Heart right ventricle (tissue), 16 donors: ENCODE measurements at regions not wholly inside any gene's neighbourhood (a gene's known extent, or its start where the extent isn't known, plus 50 kb on each side); places are given as distances from the start of the nearest gene placed in this dataset.
"Not testable (repeated sequence)": the region's sequence is repeated elsewhere in the genome, so short reads cannot be mapped to it uniquely, and the experiment has no call there.

Experiments used
- ATAC-seq, 8 donors: fragments of 200-7000 bp; cut with Tn5 transposase; one replicate each; pipeline ENCODE4 v1.9.1; 2020; ENCODE audit warnings: mild to moderate bottlenecking in 8 of 8, moderate library complexity in 8 of 8, moderate number of reproducible peaks in 1 of 8
- DNase-seq, 2 donors: peaks; one replicate each; pipeline ENCODE4 v3.0.0-alpha.2; 2020
- H3K27ac ChIP-seq, 10 donors: fragments of 200-600 bp; sonication (generic) in 2 of 10; one replicate each; pipeline versions ENCODE4 v1.5.0 to v1.8.0; 2020 to 2022; ENCODE audit warnings: mild to moderate bottlenecking in 3 of 10
- H3K27me3 ChIP-seq, 7 donors: fragments of 200-600 bp; one replicate each; pipeline ENCODE4 v1.8.0; 2021 to 2022; ENCODE audit warnings: mild to moderate bottlenecking in 2 of 7
- H3K36me3 ChIP-seq, 9 donors: fragments of 200-600 bp; sonication (generic) in 1 of 9; one replicate each; pipeline versions ENCODE4 v1.5.0 to v1.8.0; 2020 to 2022; ENCODE audit warnings: mild to moderate bottlenecking in 2 of 9
- H3K4me1 ChIP-seq, 9 donors: fragments of 200-600 bp; sonication (generic) in 1 of 9; one replicate each; pipeline versions ENCODE4 v1.5.0 to v1.8.0; 2020 to 2022; ENCODE audit warnings: mild to moderate bottlenecking in 4 of 9
- H3K4me3 ChIP-seq, 10 donors: fragments of 200-600 bp; sonication (generic) in 2 of 10; one replicate each; pipeline versions ENCODE4 v1.5.0 to v1.8.0; 2020 to 2022; ENCODE audit warnings: mild to moderate bottlenecking in 7 of 10, moderate library complexity in 2 of 10
- H3K9me3 ChIP-seq, 11 donors: fragments of 200-600 bp in 10 of 11; sonication (generic) in 2 of 11; one replicate each; pipeline versions ENCODE4 v1.5.0 to v1.8.0; 2013 to 2022; ENCODE audit warnings: mild to moderate bottlenecking in 2 of 11, control low read depth in 1 of 11, moderate library complexity in 1 of 11
- CTCF ChIP-seq, 9 donors: fragments of 200-600 bp; sonication (generic) in 2 of 9; IDR thresholded peaks; one replicate each; pipeline versions ENCODE4 v1.5.0 to v1.8.0; 2021 to 2022; ENCODE audit warnings: antibody characterized with exemption in 9 of 9, mild to moderate bottlenecking in 5 of 9, moderate library complexity in 1 of 9
- WGBS, 2 donors: extraction: QIAGEN DNeasy Blood & Tissue Kit; methylation state at CpG; one replicate each; pipeline ENCODE4 v1.1.7; 2013; ENCODE audit warnings: inconsistent platforms in 1 of 2; 5-methylcytosine and 5-hydroxymethylcytosine counted together
- intact Hi-C, 10 donors: fragments of 100-400 bp; cut with DNase I; formaldehyde crosslinking; loops; one replicate each; pipeline versions ENCODE4 v1.11.1 to v1.14.2; 2022
- donor health status: Arrhythmogenic right ventricular cardiomyopathy.
- donor health status: ischemic (EF 13 %, LVEDD 7.1; RV severe dilation, severe dysfunction).
- donor health status: healthy with polysubstance abuse.
- donor health status: DM: no; HTN: yes; CAD: no.
- donor health status: DM: no; HTN: no; CAD: no.
- donor health status: ischemic (EF 25% LVEDD 6.9; RV normal size, moderate dysfunction).
- donor health status: ischemic (EF 25% LVEDD 5.7; RV mildly dilated, moderate dysfunction).
- donor health status: healthy.
- donor health status: DM: yes; HTN: yes; CAD: no.
- donor health status: Ischemic cardiomyopathy.
- donor health status: ischemic (EF 35%, LVEDD 5.7; RV mildly dilated, moderate dysfunction).
- donor health status: nonischemic (EF 11% LVEDD 7.7; RV severe dilation, severe dysfunction).
- donor health status: DM: yes; HTN: yes; CAD: no.
- donor health status: PGD.
- donor health status: ischemic (EF 29% LVEDD 5.4; RV normal size, mild dysfunction).
- donor health status: nonischemic (EF 23%, LVEDD 6.1; RV moderate dilation, normal function).

GRCh38 chr7:69428089-69428488 is 170.2 kb upstream of the AUTS2 start:
- H3K4me3 ChIP-seq: no peak overlapping the region
- WGBS, 2 donors: 68 to 82% methylated on average over 4 of the region's 4 CpGs
- DNase-seq (no peak), ATAC-seq (no peak)
- no peaks in the 10 kb centered on the region for H3K9me3 ChIP-seq
- H3K4me1 ChIP-seq: peaks cover 0 to 20% (median 16%) of the 10 kb centered on the region in 9 donors
- no peak overlapping the region for H3K27ac ChIP-seq
- intact Hi-C loops: no loop called here
- H3K36me3 ChIP-seq: no peaks in the 10 kb centered on the region
- peaks cover 0 to 25% (median 0%) of the 10 kb centered on the region in 7 donors for H3K27me3 ChIP-seq
- no peak for TF ChIP-seq CTCF (IDR thresholded peaks at IDR 0.05)

- DNase-seq: peak; percentile 64 to 71
- TF ChIP-seq CTCF (IDR thresholded peaks at IDR 0.05): no peak
- ATAC-seq: peak in 7 of 8 donors; percentile 49 to 88 (median 77)
- Histone ChIP-seq H3K9me3 (no peaks in the 10 kb centered on the region), H3K36me3 (no peaks in the 10 kb centered on the region), H3K27ac (peak overlapping the region in 2 of 10 donors; percentile 11 to 36), H3K27me3 (peaks cover 0 to 25% (median 0%) of the 10 kb centered on the region in 7 donors), H3K4me3 (peak overlapping the region in 4 of 10 donors; percentile 6 to 21 (median 12)), H3K4me1 (peaks cover 0 to 20% (median 16%) of the 10 kb centered on the region in 9 donors)
- WGBS, 2 donors: 12 to 14% methylated on average over 16 of the region's 16 CpGs
- intact Hi-C loops: no loop called here
Measured at GRCh38 chr7:69429911-69430383, 168.3 kb upstream of the AUTS2 start.

- no peak for TF ChIP-seq CTCF (IDR thresholded peaks at IDR 0.05)
- ATAC-seq (peak in 7 of 8 donors; percentile 30 to 74 (median 46)), DNase-seq (peak; percentile 39 to 43)
- H3K27ac ChIP-seq: peak overlapping the region in 2 of 10 donors; percentile 11 to 36
- intact Hi-C loops: no loop called here
- H3K4me1 ChIP-seq: peaks cover 0 to 20% (median 16%) of the 10 kb centered on the region in 9 donors
- 28 to 32% methylated on average over 16 of the region's 16 CpGs for WGBS, 2 donors
- no peaks in the 10 kb centered on the region for H3K9me3 ChIP-seq
- peak overlapping the region in 4 of 10 donors; percentile 6 to 21 (median 12) for H3K4me3 ChIP-seq
- H3K27me3 ChIP-seq: peaks cover 0 to 25% (median 0%) of the 10 kb centered on the region in 7 donors
- no peaks in the 10 kb centered on the region for H3K36me3 ChIP-seq
Measured at GRCh38 chr7:69430384-69431021, 167.8 kb upstream of the AUTS2 start.

DNA sequence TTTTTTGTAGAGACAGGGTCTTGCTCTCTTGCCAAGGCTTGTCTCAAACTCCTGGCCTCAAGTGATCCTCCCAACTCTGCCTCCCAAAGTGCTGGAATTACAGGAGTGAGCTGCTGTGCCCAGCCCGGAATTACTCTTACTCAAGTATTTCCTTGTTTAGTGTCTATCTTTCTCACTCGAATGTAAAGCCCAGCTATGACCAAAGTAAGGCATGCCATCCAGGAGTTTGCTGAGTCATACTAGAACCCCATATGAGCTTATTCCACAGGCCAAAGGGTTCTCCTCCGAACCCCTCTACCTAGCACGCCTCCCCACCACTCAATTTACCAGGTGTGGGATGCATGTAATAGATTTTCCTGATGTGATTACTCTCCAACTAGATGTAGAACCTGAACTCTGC is 166.6 kb upstream of the AUTS2 start:
- intact Hi-C loops: no loop called here
- Histone ChIP-seq H3K4me3 (no peak overlapping the region), H3K27me3 (peaks cover 0 to 25% (median 0%) of the 10 kb centered on the region in 7 donors), H3K27ac (no peak overlapping the region), H3K36me3 (no peaks in the 10 kb centered on the region), H3K4me1 (peaks cover 0 to 20% (median 16%) of the 10 kb centered on the region in 9 donors), H3K9me3 (no peaks in the 10 kb centered on the region)
- DNase-seq (no peak), ATAC-seq (no peak)
- TF ChIP-seq CTCF (IDR thresholded peaks at IDR 0.05): no peak
- 94% methylated on average over 4 of the region's 4 CpGs for whole genome bisulfite sequencing, 2 donors

DNA sequence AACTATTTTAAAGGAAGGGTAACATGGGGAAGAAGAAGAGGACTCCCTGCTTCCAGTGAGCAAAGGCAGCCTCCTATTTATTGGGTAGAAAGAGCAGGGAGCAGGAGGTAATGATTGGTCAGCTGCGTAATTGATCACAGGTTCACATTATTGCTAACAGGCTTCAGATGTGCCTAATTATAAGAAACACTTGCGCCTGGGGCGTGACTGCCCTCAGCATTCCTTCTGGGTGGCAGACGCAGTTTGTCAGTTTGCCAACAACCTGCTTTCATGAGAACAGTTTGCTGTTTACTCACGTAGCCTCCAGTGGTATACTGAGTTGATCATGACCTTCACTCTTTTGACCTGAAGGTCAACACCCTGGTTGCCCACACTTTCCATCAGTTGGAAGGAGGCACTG is 166.0 kb upstream of the AUTS2 start:
- H3K36me3 ChIP-seq, intact Hi-C loops, H3K4me3 ChIP-seq, ATAC-seq, H3K9me3 ChIP-seq, DNase-seq, H3K27ac ChIP-seq: not testable (repeated sequence)
- whole genome bisulfite sequencing, 2 donors: 93 to 94% methylated on average over 5 of the region's 5 CpGs
- Histone ChIP-seq H3K27me3 (peaks cover 0 to 25% (median 0%) of the 10 kb centered on the region in 7 donors), H3K4me1 (peaks cover 0 to 20% (median 16%) of the 10 kb centered on the region in 9 donors)
